Right lobe of liver (tissue), 4 donors: ENCODE measurements at regions not wholly inside any gene's neighbourhood (a gene's known extent, or its start where the extent isn't known, plus 50 kb on each side); places are given as distances from the start of the nearest gene placed in this dataset.
A peak's percentile ranks its signal among the peaks of the same experiment; 100 is the strongest.

Experiments
- CTCF ChIP-seq, 4 donors: fragments of 200-600 bp in 3 of 4; fragments of 450-650 bp in 1 of 4; IDR thresholded peaks; one replicate each; pipeline versions ENCODE4 v1.5.1 to v1.8.0; 2016 to 2022; ENCODE audit warnings: antibody characterized with exemption in 4 of 4, mild to moderate bottlenecking in 2 of 4
- POLR2A ChIP-seq: fragments of 450-650 bp; IDR thresholded peaks from one replicate; pipeline ENCODE4 v1.6.1; 2017; ENCODE audit warnings: antibody characterized with exemption, mild to moderate bottlenecking
- donor health status: DM: no; HTN: no; CAD: no.
- donor health status: DM: no; HTN: no; CAD: no.
- donor health status: DM: no; HTN: yes; CAD: no.

GRCh38 chrX:145953628-145954027 is 136.0 kb downstream of the SLITRK2 start:
- TF ChIP-seq CTCF (IDR thresholded peaks at IDR 0.05) (peak in 2 of 4 donors; percentile 16 to 27), POLR2A (no peak)
